T47D (cell line): ENCODE measurements at regions not wholly inside any gene's neighbourhood (a gene's known extent, or its start where the extent isn't known, plus 50 kb on each side); places are given as distances from the start of the nearest gene placed in this dataset.

Source experiments
- DNase-seq, 2 experiments: peaks; one replicate each; pipeline versions ENCODE4 v3.0.0 to v3.0.0-alpha.2; 2011 to 2012; ENCODE audit warnings: low read depth in 1 of 2, low spot score in 1 of 2
- JUND ChIP-seq: IDR thresholded peaks from 2 replicates; pipeline ENCODE4 v1.6.1; 2012; ENCODE audit warnings: low read depth
- in situ Hi-C: cut with HindIII; loops from 2 replicates; pipeline ENCODE4 v1.10.0; 2016; ENCODE audit warnings: low sequenced_read_pairs, low pct_unique_long_range_greater_than_20kb

DNA sequence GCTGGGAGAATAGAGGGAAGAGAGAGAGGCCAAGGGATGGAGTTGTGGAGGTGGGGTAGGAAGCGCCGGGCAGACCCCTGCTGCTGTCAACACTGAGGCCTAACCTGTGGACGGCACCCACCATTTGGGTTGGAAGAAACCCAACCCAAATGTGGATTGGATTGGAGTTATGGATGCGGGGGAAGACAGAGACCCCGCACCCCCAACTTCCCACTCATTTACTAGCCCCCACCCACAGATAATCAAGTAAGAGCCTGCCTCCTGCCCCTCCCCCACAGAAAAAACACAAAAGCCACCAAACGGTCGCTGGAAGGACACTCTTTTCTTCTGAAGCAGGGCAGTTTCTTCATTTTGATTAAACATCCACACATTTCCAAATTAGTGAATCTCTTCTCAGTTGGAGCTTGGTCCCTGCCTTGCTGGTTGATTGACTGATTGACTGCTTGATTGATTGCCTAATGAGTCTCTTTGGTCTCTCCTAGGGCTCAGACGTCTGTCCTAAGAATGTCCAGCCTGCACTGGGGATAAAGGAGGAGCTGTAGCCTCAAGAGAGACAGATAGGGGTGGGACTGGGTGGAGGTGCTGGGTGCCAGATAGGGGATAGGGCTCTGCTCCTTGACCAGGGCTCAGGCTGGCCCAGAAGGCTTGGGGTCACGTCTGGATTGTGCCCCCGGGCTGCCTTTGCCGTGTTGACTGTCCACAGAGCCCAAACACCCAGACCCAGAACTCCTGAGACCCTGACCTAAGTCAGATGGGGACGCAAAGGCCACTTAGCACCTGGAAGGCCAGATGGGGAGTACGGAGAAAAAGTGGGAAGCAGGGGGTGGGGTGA is 74.9 kb upstream of the FOXP4 start:
- no peak for TF ChIP-seq JUND
- DNase-seq = no peak

DNA sequence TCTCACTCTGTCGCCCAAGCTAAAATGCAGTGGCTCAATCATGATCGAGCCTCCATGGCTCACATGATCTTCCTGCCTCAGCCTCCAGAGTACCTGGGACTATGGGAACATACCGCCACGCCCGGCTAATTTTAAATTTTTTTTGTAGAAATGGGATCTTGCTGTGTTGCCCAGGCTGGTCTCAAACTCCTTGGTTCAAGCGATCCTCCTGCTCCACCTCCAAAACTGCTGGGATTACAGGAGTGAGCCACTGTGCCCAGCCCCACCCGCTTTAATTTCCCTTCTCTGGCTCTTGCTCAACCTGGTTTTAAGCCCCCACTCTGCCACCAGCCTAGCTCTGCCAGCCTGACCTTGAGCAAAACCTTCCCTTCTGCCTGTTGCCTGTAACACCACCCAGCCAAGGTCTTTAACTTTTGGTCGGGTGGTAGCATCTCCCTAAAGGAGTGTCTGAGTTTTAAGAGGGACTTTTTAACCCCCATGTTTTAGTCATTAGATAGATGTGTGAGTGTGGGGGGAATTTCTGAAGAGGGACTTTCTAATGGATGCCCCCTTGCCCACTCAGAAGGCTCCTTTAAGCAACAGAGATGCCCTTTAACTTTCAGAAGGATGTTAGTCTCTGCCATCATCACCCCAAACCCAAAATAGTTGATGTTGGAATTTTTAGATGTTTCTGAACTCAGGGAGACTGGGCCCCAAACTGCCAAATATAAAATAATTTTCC is 71.8 kb upstream of the FOXP4 start:
- in situ Hi-C loops = no loop called here
- no peak for TF ChIP-seq JUND
- no peak for DNase-seq

More for the DNA sequence above, 74.9 kb upstream of the FOXP4 start:
- in situ Hi-C loops = no loop called here

GRCh38 chr6:41475164-41475563 is 71.0 kb upstream of the FOXP4 start:
- no peak for TF ChIP-seq JUND
- no peak for DNase-seq
- in situ Hi-C loops = no loop called here

DNA sequence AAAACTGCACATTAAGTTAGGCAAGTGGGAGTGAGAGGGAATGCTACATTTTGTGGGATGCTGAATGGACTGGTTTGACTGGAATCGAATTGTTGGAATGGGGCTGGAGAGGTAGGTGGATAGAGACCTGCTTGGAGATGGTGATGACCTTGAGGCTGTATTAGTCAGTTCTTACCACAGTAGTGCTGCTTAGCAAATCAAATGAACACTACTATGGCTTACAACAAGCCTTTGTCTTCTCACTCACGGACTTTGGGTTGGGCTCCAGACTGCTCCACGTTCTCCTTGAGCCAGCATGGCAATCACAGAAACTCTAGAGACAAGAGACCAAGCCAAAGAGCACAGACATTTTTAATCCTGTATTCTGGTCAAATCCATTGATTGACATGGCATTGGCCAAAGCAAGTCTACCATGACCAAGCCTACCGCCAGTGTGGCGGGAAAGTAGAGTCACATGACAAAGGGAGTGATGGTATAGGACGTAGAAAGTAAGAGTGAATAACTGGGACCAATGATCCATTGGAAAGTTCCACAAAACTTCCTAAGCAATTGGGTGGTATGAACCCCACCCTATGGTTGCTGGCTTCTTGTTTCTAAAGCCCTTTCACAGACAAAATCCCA is 70.3 kb upstream of the FOXP4 start:
- TF ChIP-seq JUND = no peak
- DNase-seq = no peak
- in situ Hi-C loops = no loop called here

DNA sequence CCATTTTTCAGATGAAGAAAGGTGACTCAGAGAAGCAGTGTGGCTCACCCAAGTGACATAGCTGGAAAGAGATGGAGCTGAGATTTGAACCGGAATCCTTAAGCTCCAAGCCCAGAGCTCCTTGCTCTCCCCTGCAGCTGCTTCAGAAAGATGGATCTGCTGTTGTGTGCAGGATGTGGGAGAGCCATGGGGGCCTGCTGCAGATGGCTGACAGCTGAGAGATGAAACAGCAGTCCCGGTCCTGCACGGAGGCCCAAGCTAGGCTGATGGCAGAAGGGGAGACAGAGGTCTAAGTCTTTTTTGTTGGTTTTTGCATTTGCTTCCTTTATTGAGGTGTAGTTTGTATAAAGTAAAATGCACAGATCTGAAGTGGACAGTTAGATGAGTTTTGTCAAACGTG is 69.8 kb upstream of the FOXP4 start:
- in situ Hi-C loops = no loop called here
- no peak for TF ChIP-seq JUND
- DNase-seq = no peak

- TF ChIP-seq JUND = no peak
- in situ Hi-C loops = no loop called here
- no peak for DNase-seq
These were observed 68.6 kb upstream of the FOXP4 start for GRCh38 chr6:41477572-41477971.

- no peak for DNase-seq
- in situ Hi-C loops = no loop called here
- TF ChIP-seq JUND = no peak
These were observed 62.2 kb upstream of the FOXP4 start for GRCh38 chr6:41483943-41484342.

- in situ Hi-C loops = no loop called here
- TF ChIP-seq JUND = no peak
- DNase-seq = no peak
These were observed 58.2 kb upstream of the FOXP4 start for GRCh38 chr6:41487860-41488432.

- no peak for DNase-seq
- in situ Hi-C loops = no loop called here
These were observed 57.6 kb upstream of the FOXP4 start for GRCh38 chr6:41488433-41489119.

DNA sequence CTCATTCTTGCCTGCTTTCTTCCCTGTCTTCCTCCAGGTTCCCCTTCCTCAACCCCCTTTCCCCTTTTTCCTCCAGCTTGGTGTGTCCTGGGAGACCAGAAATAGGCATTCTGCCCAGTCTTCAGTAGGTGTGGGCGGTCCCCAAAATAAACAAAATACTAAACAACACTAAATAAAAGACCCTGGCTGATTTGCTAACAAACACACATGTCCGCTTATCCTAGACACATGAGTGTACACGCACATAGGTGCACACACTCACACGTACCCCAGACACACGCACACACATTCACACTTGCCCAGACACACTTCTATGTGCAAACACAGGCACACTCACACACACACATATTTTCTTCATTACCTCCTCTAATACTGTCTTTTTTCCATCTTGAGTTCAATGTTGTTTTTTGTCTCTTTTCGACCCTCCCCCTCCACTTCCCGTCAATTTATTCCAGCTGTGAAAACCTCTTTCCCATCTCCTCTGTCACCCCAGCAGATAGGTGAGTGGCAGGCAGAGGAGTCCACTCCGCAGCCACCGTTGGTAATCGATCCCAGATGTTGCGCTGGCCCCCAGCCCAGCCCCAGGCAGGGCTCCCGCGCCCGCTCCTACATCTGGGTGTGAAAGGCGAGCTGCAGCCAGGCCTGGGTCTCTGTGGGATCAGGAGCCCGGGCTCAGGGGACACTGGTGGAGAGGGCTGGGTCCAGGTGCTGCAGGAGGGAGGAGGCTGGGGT is 56.9 kb upstream of the FOXP4 start:
- in situ Hi-C loops = no loop called here
- no peak for TF ChIP-seq JUND
- no peak for DNase-seq

More at GRCh38 chr6:41488433-41489119, 57.6 kb upstream of the FOXP4 start:
- TF ChIP-seq JUND = no peak

GRCh38 chr6:41492261-41492891 is 53.8 kb upstream of the FOXP4 start:
- no peak for TF ChIP-seq JUND
- no peak for DNase-seq
- in situ Hi-C loops = no loop called here
